ENCODE measurements at regions not wholly inside any gene's neighbourhood (a gene's known extent, or its start where the extent isn't known, plus 50 kb on each side); places are given as distances from the start of the nearest gene placed in this dataset.
"Not testable (repeated sequence)": the region's sequence is repeated elsewhere in the genome, so short reads cannot be mapped to it uniquely, and the experiment has no call there.

- H3K27me3 ChIP-seq (ENCODE audit: control insufficient read depth, insufficient read depth, low read length) = no peaks in the 10 kb centered on the region
- H3K4me3 ChIP-seq (ENCODE audit: low read depth, low read length) = no peak overlapping the region
- DNase-seq (ENCODE audit: low read depth) = no peak
- no peak for TF ChIP-seq CTCF (IDR thresholded peaks at IDR 0.05; ENCODE audit: insufficient read depth, low read length, poor library complexity, severe bottlenecking)
- no peaks in the 10 kb centered on the region for H3K36me3 ChIP-seq (ENCODE audit: control insufficient read depth, insufficient read depth, low read length)
Measured at GRCh38 chr15:87741350-87741749, 515.2 kb downstream of the NTRK3 start.

GRCh38 chr15:87740655-87741344 is 515.7 kb downstream of the NTRK3 start:
- Histone ChIP-seq H3K36me3 (ENCODE audit: control insufficient read depth, insufficient read depth, low read length) (no peaks in the 10 kb centered on the region), H3K4me3 (ENCODE audit: low read depth, low read length) (no peak overlapping the region), H3K27me3 (ENCODE audit: control insufficient read depth, insufficient read depth, low read length) (no peaks in the 10 kb centered on the region)
- DNase-seq (ENCODE audit: low read depth) = no peak
- TF ChIP-seq CTCF (IDR thresholded peaks at IDR 0.05; ENCODE audit: insufficient read depth, low read length, poor library complexity, severe bottlenecking) = no peak

- Histone ChIP-seq H3K36me3 (ENCODE audit: control insufficient read depth, insufficient read depth, low read length) (no peaks in the 10 kb centered on the region), H3K4me3 (ENCODE audit: low read depth, low read length) (no peak overlapping the region), H3K27me3 (ENCODE audit: control insufficient read depth, insufficient read depth, low read length) (no peaks in the 10 kb centered on the region)
- no peak for TF ChIP-seq CTCF (IDR thresholded peaks at IDR 0.05; ENCODE audit: insufficient read depth, low read length, poor library complexity, severe bottlenecking)
- no peak for DNase-seq (ENCODE audit: low read depth)
Measured at GRCh38 chr15:87739866-87740265, 516.7 kb downstream of the NTRK3 start.

GRCh38 chr15:87739081-87739480 is 517.5 kb downstream of the NTRK3 start:
- no peaks in the 10 kb centered on the region for H3K27me3 ChIP-seq (ENCODE audit: control insufficient read depth, insufficient read depth, low read length)
- DNase-seq (ENCODE audit: low read depth) = no peak
- TF ChIP-seq CTCF (IDR thresholded peaks at IDR 0.05; ENCODE audit: insufficient read depth, low read length, poor library complexity, severe bottlenecking) = no peak
- no peaks in the 10 kb centered on the region for H3K36me3 ChIP-seq (ENCODE audit: control insufficient read depth, insufficient read depth, low read length)
- no peak overlapping the region for H3K4me3 ChIP-seq (ENCODE audit: low read depth, low read length)

- not testable (repeated sequence) for H3K4me3 ChIP-seq (ENCODE audit: low read depth, low read length); DNase-seq (ENCODE audit: low read depth); H3K27me3 ChIP-seq (ENCODE audit: control insufficient read depth, insufficient read depth, low read length); H3K36me3 ChIP-seq (ENCODE audit: control insufficient read depth, insufficient read depth, low read length)
Measured at GRCh38 chr15:87737460-87737859, 519.1 kb downstream of the NTRK3 start.

- Histone ChIP-seq H3K36me3 (ENCODE audit: control insufficient read depth, insufficient read depth, low read length) (no peaks in the 10 kb centered on the region), H3K4me3 (ENCODE audit: low read depth, low read length) (no peak overlapping the region), H3K27me3 (ENCODE audit: control insufficient read depth, insufficient read depth, low read length) (no peaks in the 10 kb centered on the region)
- no peak for DNase-seq (ENCODE audit: low read depth)
- no peak for TF ChIP-seq CTCF (IDR thresholded peaks at IDR 0.05; ENCODE audit: insufficient read depth, low read length, poor library complexity, severe bottlenecking)
Measured at GRCh38 chr15:87736891-87737389, 519.6 kb downstream of the NTRK3 start.

Data from kidney epithelial cell (primary cell).